ENCODE measurements at regions not wholly inside any gene's neighbourhood (a gene's known extent, or its start where the extent isn't known, plus 50 kb on each side); places are given as distances from the start of the nearest gene placed in this dataset.
A peak's percentile ranks its signal among the peaks of the same experiment; 100 is the strongest.

DNA sequence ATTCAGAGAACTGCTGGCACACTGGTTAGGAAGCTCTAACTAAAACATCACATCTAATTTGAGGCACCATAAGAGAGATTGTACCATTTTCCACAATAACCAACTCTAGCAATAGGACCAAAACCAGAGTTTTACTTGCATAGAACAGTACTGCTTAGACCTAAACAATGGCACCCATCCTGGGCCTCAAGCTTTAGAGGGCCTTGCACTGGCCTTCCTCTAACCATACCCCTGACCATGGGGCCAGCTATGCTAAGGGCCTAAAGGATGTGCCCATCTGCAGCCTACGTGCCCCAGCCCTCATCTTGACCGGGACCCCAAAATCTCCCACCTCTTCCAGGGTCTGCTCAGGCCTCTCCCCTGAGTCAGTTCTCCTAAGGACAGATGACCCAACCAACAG, 74.4 kb upstream of the ARHGAP32 start:
- DNase-seq (ENCODE audit: low spot score), result no peak

DNA sequence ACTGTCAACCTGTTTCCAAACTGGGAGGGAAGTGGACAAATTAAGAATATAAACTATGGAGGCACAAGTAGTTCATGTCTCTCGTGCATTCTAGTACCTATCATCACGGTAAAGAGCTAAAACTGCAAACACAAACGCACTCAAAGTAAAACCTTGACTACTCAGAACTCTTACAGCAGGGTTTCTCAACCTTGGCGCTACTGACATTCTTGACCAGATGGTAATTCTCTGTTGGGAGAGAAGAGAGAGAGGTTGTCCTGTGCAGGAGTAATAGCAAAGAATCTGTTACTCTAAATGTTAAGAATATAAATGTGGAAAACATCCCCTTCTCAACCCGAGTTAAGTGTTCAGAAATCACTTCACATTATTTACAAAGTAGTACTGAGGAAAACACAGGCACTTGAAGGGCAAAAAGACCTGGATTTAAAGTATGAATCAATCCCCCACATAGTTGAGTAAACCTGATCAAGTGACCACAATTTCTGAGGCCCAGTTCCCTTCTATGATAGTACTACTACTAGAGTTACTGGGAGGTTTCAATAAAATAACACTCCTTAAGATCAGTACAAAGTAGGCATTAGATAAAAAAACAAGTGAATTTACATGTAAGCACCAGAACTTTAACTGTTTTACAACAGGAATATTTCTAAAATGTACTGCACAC, 73.1 kb upstream of the ARHGAP32 start:
- DNase-seq (ENCODE audit: low spot score), result no peak

DNA sequence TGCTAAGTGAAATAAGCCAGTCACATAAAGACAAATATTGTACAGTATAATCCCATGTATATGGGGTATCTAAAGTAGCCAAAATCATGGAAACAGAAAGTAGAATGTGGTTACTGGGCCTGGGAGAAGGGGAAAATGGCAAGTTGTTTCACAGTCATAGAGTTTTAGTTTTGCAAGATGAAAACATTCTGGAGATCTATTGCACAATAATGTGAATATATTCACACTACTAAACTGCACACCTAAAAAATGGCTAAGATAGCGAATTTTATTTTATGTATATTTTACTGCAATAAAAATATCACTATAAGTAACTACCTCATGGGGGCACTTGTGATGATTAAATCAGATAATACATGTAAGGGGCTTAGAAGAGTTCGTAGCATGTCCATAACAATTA, 72.0 kb upstream of the ARHGAP32 start:
- DNase-seq (ENCODE audit: low spot score), result no peak

DNA sequence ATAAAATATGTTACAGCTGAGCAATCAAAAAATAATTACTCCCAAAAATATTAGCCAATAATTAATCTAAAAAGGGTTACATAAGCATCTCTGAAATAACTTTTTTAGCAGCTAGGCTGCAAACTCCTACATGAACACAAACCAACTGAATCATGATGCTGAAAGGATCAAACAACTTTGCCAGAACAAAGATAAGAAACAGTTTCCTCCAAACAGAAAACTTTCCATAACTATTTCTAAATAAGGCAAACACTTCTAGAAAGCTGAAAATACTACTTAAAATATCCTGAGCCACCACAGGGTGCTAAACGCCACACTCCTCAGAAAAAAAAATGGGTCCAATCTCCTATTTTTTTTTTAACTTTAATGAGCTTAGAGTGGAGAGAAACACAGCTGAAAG, 68.6 kb upstream of the ARHGAP32 start:
- DNase-seq (ENCODE audit: low spot score), result no peak

DNA sequence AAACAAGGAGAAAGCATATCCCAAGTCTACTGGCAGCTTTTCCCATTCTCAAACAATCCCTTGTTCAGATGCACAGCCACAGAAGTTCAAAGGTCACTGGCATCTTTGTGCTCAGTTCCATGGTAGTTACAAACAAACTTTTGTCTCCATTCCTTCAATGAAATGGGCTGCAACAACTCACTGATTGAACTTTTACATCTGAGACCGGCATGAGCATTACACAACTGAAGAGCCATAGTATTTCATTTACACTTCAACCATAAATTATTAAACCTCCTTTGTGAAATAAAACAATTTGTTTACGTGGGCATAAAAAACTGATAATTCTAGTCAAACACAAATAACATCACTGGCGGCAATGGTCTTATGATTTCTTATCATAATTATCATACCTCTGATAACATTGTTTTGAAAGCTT, 67.8 kb upstream of the ARHGAP32 start:
- no peak for DNase-seq (ENCODE audit: low spot score)

DNA sequence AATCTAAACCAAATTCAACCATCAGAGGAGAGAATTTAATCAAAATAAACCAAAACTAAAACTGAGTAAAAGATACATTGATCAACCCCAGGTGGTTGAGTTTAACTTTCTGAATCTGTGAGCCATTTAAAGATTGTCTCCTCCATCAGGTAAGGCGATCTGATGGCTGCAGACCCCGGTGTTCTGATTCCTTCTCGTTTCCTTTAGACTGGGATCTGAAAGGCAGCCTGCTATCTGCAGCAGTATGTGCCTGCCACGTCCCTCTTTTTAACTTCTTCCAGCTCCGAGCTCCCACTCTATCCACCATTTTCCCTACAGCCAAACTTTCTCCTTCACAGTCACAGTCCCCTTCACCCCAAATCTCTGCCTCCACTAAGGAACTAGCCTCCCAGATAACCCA, 66.1 kb upstream of the ARHGAP32 start:
- DNase-seq (ENCODE audit: low spot score), result no peak

DNA sequence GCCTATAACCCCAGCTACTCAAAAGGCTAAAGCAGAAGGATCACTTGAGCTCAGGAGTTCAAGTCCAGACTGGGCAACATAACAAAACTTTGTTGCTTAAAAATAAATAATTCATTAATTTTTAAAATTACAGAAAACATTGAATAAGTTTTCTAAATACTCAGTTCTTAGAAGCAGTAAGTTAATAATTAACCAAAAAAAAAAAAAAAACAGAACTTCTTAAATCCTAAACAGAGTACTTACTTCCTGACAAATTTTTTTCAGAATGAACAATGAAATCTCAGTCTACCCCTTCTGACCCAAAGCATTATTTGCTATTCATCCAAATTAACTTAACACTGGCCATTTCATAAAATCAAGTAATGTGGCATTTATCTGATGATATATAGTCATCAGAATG, 65.4 kb upstream of the ARHGAP32 start:
- DNase-seq (ENCODE audit: low spot score), result no peak

DNA sequence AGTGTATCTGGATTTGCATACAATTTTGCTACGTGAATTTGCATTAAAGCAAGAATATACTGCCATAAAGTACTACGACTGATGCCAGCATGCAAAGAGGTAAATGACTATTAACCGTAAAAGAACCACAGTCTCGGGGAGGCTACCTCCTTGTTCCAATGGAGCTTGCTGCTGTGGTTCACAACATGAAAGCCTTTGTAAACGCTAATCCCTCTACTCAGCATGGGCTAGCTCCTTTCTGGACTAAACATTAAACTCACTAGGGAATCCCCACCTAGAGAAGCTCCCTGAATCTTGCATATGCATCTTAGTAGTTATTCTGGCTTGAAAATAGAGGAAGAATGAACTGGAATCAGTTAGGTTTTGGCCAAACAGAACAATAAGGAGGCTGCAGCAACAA, 60.5 kb upstream of the ARHGAP32 start:
- DNase-seq (ENCODE audit: low spot score), result no peak

DNA sequence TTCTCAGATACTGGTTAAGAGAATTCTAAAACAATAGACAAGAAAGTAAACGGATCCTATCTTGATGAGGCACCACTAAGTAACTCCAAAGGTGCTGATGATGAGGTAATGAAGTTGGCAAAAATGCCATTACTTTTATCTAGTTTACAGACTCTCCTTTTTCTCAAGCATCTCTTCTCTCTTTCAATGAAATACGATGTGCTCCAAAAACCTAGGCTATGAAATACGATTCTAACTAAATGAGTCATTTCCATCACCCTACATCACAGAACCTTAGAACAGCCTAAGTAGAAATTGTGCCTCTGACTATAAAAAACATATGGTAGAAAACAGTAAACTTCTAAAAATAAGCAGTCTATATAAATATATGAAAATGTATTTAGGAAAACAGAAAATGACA, 58.9 kb upstream of the ARHGAP32 start:
- no peak for DNase-seq (ENCODE audit: low spot score)

DNA sequence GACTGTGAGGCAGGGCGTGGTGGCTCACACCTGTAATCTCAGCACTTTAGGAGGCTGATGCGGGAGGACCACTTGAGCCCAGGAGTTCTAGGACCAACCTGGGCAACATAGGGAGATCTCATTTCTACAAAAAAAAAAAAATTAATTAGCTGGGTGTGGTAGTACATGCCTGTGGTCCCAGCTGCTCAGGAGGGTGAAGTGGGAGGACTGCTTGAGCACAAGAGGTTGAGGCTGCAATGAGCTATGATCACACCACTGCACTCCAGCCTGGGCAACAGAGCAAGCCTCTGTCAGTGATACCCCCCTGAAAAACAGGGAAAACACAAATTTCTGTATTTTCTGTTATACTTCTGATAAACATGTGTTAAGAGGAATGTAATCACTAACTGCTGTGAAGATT, 57.8 kb upstream of the ARHGAP32 start:
- no peak for DNase-seq (ENCODE audit: low spot score)

DNA sequence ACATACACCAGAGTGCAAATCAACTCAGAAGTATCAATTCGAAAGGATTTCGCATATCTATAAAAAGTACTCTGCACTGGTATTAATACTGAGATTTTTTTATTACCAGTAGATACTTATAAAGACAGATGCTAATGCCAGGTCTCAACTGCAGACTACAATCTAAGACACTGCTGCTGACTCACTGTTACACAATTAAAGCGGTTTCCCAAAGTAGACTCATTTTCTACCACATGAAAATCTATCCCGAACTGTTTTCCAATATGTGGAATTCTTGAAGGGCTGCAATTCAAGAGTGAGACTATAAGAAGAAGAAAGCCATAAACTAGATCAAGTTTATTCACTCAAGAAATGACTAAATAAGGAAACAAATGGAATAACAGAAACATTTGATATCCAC, 57.2 kb upstream of the ARHGAP32 start:
- peak; percentile 9 for DNase-seq (ENCODE audit: low spot score)

DNA sequence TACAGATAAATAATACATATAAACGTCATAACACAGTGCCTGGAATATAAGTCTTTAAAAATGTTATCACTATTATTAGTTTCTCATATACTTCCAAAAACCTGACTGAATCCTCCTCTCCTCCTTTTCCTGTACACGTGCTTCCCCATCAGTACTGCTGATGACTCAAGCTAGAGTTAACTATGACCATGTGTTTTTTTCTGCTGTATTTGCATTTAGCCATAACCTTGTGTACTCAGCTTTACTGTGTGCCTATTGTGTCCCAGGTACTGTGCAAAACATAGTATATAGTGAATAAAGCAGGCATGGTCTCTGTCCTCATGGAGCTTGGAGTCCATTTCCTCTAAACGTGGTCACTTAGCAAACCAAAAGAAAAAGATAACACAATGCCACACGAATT, 56.5 kb upstream of the ARHGAP32 start:
- peak; percentile 34 for DNase-seq (ENCODE audit: low spot score)

DNA sequence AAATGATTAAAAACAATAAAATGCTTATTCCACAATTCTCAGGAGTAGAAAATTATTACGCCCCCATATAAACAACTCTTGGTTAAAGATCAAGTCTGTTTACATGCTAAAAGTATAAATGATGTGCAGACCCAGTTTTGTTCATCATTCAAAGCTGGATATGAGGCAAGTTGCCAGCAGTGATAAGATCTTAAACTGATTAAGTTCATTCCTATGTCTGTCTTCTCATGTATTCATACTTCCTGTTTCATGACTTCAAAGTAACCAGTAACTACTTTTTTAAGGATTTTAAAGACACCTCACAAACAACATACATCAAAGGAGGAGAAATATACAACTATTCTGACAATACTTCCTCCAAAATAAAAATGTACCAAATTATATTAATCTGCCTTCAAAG, 55.0 kb upstream of the ARHGAP32 start:
- peak; percentile 38 for DNase-seq (ENCODE audit: low spot score)

DNA sequence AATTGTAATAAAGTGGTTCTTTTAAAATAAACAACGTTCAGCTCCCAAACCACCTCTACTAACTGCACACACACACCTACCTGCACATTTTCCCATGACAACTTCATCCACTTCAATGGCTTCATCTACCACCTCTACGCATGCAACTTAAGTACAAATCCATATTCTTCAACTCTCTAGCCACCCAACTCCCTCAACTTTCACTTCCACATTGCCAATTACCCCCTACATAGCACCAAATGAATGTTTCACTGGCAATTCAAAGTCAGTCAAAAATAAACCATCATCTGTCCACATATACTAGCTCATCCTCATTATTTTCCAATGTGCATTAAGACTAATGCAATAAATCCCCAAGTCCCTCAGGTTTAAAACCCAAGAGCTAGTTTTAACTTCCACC, 50.7 kb upstream of the ARHGAP32 start:
- DNase-seq (ENCODE audit: low spot score), result no peak

Measured in kidney capillary endothelial cell (primary cell).